Astrocyte (in vitro differentiated cells and primary cell): ENCODE measurements at regions not wholly inside any gene's neighbourhood (a gene's known extent, or its start where the extent isn't known, plus 50 kb on each side); places are given as distances from the start of the nearest gene placed in this dataset.

Source experiments
- DNase-seq: peaks from one replicate; pipeline ENCODE4 v3.0.0-alpha.2; 2010; ENCODE audit warnings: low read depth
- FAIRE-seq: peaks from 2 replicates; lab custom pipeline; 2011; peaks lifted over from hg19 to GRCh38; lab: Jason Lieb, UNC
- H2AFZ ChIP-seq: 2 replicates; pipeline ENCODE4 v1.6.0; 2012; ENCODE audit warnings: low read depth, low read length, inconsistent platforms
- H3K27ac ChIP-seq: 2 replicates; pipeline ENCODE4 v1.5.1; 2011; ENCODE audit warnings: low read depth, low read length, inconsistent platforms
- H3K27me3 ChIP-seq: 2 replicates; pipeline ENCODE4 v1.6.0; 2011; ENCODE audit warnings: low read length, inconsistent platforms; ENCODE audit not compliant: insufficient read depth
- H3K36me3 ChIP-seq: 2 replicates; pipeline ENCODE4 v1.5.1; 2011; ENCODE audit warnings: low read length, inconsistent platforms; ENCODE audit not compliant: insufficient read depth
- H3K4me1 ChIP-seq: 2 replicates; pipeline ENCODE4 v1.5.1; 2011; ENCODE audit warnings: low read length, inconsistent platforms; ENCODE audit not compliant: insufficient read depth
- H3K4me2 ChIP-seq: 2 replicates; pipeline ENCODE4 v1.6.0; 2012; ENCODE audit warnings: low read length, inconsistent platforms
- H3K4me3 ChIP-seq: 2 replicates; pipeline ENCODE4 v1.5.1; 2011; ENCODE audit warnings: low read depth, mild to moderate bottlenecking, low read length, inconsistent platforms; ENCODE audit not compliant: insufficient read depth
- H3K79me2 ChIP-seq: 2 replicates; pipeline ENCODE4 v1.6.0; 2012; ENCODE audit warnings: mild to moderate bottlenecking, low read length, inconsistent platforms; ENCODE audit not compliant: insufficient read depth
- H3K9ac ChIP-seq: 2 replicates; pipeline ENCODE4 v1.6.0; 2012; ENCODE audit warnings: mild to moderate bottlenecking, low read length, inconsistent platforms
- H3K9me3 ChIP-seq: 2 replicates; pipeline ENCODE4 v1.5.1; 2012; ENCODE audit warnings: low read depth, mild to moderate bottlenecking, low read length, inconsistent platforms; ENCODE audit not compliant: insufficient read depth
- H4K20me1 ChIP-seq: 2 replicates; pipeline ENCODE4 v1.6.0; 2012; ENCODE audit warnings: low read length, inconsistent platforms; ENCODE audit not compliant: insufficient read depth
- H3K27ac Mint-ChIP-seq: one replicate; pipeline ENCODE4 v1.8.0; 2021; ENCODE audit warnings: mild to moderate bottlenecking, mixed read lengths; ENCODE audit not compliant: unreplicated experiment
- H3K27me3 Mint-ChIP-seq: one replicate; pipeline ENCODE4 v1.8.0; 2021; ENCODE audit warnings: low read depth, mixed read lengths; ENCODE audit not compliant: unreplicated experiment
- H3K36me3 Mint-ChIP-seq: one replicate; pipeline ENCODE4 v1.8.0; 2021; ENCODE audit warnings: low read depth, mixed read lengths; ENCODE audit not compliant: unreplicated experiment
- H3K4me1 Mint-ChIP-seq: one replicate; pipeline ENCODE4 v1.8.0; 2021; ENCODE audit warnings: low read depth, mixed read lengths; ENCODE audit not compliant: unreplicated experiment
- H3K4me3 Mint-ChIP-seq: one replicate; pipeline ENCODE4 v1.8.0; 2021; ENCODE audit warnings: mild to moderate bottlenecking, moderate library complexity, mixed read lengths; ENCODE audit not compliant: unreplicated experiment
- H3K9me3 Mint-ChIP-seq: one replicate; pipeline ENCODE4 v1.8.0; 2021; ENCODE audit warnings: mild to moderate bottlenecking, mixed read lengths; ENCODE audit not compliant: unreplicated experiment
- CTCF ChIP-seq: IDR thresholded peaks from 2 replicates; pipeline ENCODE4 v1.5.1; 2011; ENCODE audit warnings: low read depth, mild to moderate bottlenecking, inconsistent platforms, low read length, moderate library complexity; ENCODE audit not compliant: insufficient read depth
- EZH2 ChIP-seq: IDR thresholded peaks from 2 replicates; pipeline ENCODE4 v1.6.1; 2012; ENCODE audit warnings: mild to moderate bottlenecking, low read length, inconsistent platforms; ENCODE audit not compliant: insufficient read depth

DNA sequence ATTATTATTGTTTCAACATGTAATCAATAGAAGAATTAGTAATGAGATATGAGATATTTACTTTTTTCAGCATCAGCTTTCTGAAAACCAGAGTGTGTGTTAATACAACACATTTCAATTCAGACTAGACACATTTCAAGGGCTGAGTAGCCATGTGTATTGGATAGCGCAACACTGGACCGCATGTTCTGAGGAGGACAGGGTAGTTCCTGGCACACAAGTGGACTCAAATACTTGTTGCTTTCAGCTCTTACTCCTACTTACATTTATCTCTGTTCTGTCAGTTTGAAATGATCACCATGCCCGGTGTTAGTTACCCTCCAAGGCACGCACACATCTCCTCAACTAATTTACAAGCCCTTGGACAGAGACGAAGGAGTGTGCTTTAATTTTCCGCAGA lies 126.6 kb downstream of the SLC24A2 start:
- no peaks in the 10 kb centered on the region for H3K9me3 Mint-ChIP-seq
- H3K27ac ChIP-seq = no peak overlapping the region
- no peaks in the 10 kb centered on the region for H3K36me3 Mint-ChIP-seq
- no peaks in the 10 kb centered on the region for H3K36me3 ChIP-seq
- H3K4me1 Mint-ChIP-seq = peaks cover 5% of the 10 kb centered on the region
- no peaks in the 10 kb centered on the region for H3K27me3 ChIP-seq
- no peak for FAIRE-seq
- H3K79me2 ChIP-seq = no peaks in the 10 kb centered on the region
- H3K4me3 ChIP-seq = no peak overlapping the region
- H3K27me3 Mint-ChIP-seq = peaks cover 4% of the 10 kb centered on the region
- H2AFZ ChIP-seq = no peak overlapping the region
- H3K9me3 ChIP-seq = no peaks in the 10 kb centered on the region
- TF ChIP-seq EZH2 (no peak), CTCF (no peak)
- no peak overlapping the region for H3K4me2 ChIP-seq
- H3K27ac Mint-ChIP-seq = no peak overlapping the region
- H3K4me3 Mint-ChIP-seq = no peak overlapping the region
- H4K20me1 ChIP-seq = no peaks in the 10 kb centered on the region
- no peaks in the 10 kb centered on the region for H3K4me1 ChIP-seq
- no peak overlapping the region for H3K9ac ChIP-seq
- DNase-seq = no peak

- DNase-seq (no peak), FAIRE-seq (no peak)
- no peaks in the 10 kb centered on the region for H3K9me3 Mint-ChIP-seq
- peaks cover 4% of the 10 kb centered on the region for H3K27me3 Mint-ChIP-seq
- no peak overlapping the region for H2AFZ ChIP-seq
- peaks cover 5% of the 10 kb centered on the region for H3K4me1 Mint-ChIP-seq
- H3K4me3 Mint-ChIP-seq = no peak overlapping the region
- H3K9ac ChIP-seq = no peak overlapping the region
- no peaks in the 10 kb centered on the region for H3K36me3 Mint-ChIP-seq
- H4K20me1 ChIP-seq = no peaks in the 10 kb centered on the region
- H3K27me3 ChIP-seq = no peaks in the 10 kb centered on the region
- no peaks in the 10 kb centered on the region for H3K36me3 ChIP-seq
- H3K4me2 ChIP-seq = no peak overlapping the region
- no peaks in the 10 kb centered on the region for H3K4me1 ChIP-seq
- H3K9me3 ChIP-seq = no peaks in the 10 kb centered on the region
- no peaks in the 10 kb centered on the region for H3K79me2 ChIP-seq
- TF ChIP-seq EZH2 (no peak), CTCF (no peak)
- no peak overlapping the region for H3K27ac ChIP-seq
- no peak overlapping the region for H3K4me3 ChIP-seq
- H3K27ac Mint-ChIP-seq = no peak overlapping the region
Observed at GRCh38 chr9:19660019-19660418, 128.8 kb downstream of the SLC24A2 start.

DNA sequence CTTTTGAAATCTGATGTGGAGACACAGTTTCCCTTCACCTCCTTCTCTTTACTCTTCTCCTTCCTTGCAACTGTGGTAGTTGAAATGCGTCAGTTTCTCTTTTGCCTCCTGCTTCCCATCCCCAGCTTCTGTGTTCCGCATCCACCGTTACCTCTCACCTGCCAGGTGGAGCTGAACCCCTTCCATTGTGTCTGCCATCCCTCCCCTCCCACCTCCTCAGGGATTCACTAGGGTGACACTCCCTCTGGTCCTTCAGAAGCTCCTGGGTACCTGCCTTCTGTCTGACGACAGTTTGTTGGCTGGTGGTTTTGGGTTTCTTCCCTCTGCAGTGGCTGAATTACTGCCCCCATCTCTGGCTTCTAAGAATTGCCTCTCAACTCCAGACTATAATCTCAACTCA lies 132.1 kb downstream of the SLC24A2 start:
- Histone ChIP-seq H3K4me2 (no peak overlapping the region), H3K27me3 (no peaks in the 10 kb centered on the region), H3K27ac (no peak overlapping the region), H3K4me3 (no peak overlapping the region), H3K9ac (no peak overlapping the region), H3K9me3 (no peaks in the 10 kb centered on the region), H2AFZ (no peak overlapping the region), H3K79me2 (no peaks in the 10 kb centered on the region), H3K36me3 (no peaks in the 10 kb centered on the region), H4K20me1 (no peaks in the 10 kb centered on the region), H3K4me1 (no peaks in the 10 kb centered on the region)
- DNase-seq = no peak
- FAIRE-seq = no peak
- H3K9me3 Mint-ChIP-seq = no peaks in the 10 kb centered on the region
- H3K4me1 Mint-ChIP-seq = peaks cover 5% of the 10 kb centered on the region
- no peak for TF ChIP-seq EZH2
- TF ChIP-seq CTCF = no peak
- no peaks in the 10 kb centered on the region for H3K36me3 Mint-ChIP-seq
- H3K27me3 Mint-ChIP-seq = peaks cover 4% of the 10 kb centered on the region
- H3K27ac Mint-ChIP-seq = no peak overlapping the region
- no peak overlapping the region for H3K4me3 Mint-ChIP-seq
